ENCODE measurements at regions not wholly inside any gene's neighbourhood (a gene's known extent, or its start where the extent isn't known, plus 50 kb on each side); places are given as distances from the start of the nearest gene placed in this dataset.
"Not testable (repeated sequence)": the region's sequence is repeated elsewhere in the genome, so short reads cannot be mapped to it uniquely, and the experiment has no call there.

DNA sequence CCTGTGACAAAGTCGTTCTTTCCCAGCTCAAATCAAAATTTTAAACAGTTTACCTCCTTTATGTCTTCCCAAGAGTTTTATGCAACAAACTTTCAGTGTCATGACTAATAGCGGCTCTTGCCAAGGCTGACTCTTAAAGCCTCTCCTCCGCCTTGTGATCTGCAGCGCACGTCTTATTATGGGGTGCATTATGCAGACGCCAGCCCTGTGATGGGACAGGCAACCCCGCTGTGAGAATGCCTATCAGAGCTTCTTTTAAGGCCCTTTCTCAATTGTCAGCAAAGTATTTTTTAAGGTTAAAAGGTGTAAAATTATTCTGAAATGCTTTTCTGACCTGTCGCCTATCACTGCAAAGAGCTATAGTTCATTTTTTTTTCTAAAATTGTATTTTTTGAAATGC is 152.8 kb downstream of the SOX1 start:
- no peak for DNase-seq
- CTCF ChIA-PET, result no interaction called here

DNA sequence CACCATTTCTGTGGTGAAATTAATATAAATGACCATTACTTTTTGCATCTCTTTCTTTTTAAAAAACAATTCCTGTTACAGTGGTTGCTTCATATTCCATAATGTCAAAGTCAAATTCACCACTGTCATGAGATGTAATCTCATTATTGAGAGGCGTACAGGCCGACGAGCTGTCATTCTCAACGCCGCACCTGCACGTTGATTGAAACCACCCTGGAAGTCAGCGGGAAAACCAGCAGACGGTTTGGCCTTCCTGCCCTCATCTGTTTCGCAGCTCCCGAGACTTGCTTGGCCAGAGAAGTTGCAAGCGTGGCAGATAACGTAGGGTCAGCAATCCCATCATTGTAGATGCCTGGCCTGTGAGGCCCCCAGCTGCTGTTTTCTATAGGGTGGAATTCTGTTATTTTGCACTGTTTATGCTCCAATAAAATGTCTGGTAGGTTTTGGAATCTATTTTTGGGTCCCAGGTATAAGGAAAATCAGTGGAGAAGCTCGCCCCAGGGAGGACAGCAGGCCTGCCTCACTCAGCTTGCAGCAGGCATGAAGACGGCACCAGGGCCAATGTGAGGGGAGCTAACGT is 153.4 kb downstream of the SOX1 start:
- no TSS peak for BruUV-seq (replicated peaks)
- no peak for DNase-seq
- H3K9me3 Mint-ChIP-seq (ENCODE audit: low read depth, unreplicated experiment), result peaks cover 2% of the 10 kb centered on the region
- no peaks in the 10 kb centered on the region for H3K36me3 Mint-ChIP-seq (ENCODE audit: insufficient read depth, unreplicated experiment)
- no peak overlapping the region for H3K4me3 Mint-ChIP-seq (ENCODE audit: low read depth, unreplicated experiment)
- no peaks in the 10 kb centered on the region for H3K27me3 Mint-ChIP-seq (ENCODE audit: unreplicated experiment)
- H3K4me1 Mint-ChIP-seq (ENCODE audit: low read depth, unreplicated experiment), result no peaks in the 10 kb centered on the region
- intact Hi-C loops (cut with micrococcal nuclease; ENCODE audit: unreplicated experiment), result no loop called here
- TF ChIP-seq, protein P1, sequence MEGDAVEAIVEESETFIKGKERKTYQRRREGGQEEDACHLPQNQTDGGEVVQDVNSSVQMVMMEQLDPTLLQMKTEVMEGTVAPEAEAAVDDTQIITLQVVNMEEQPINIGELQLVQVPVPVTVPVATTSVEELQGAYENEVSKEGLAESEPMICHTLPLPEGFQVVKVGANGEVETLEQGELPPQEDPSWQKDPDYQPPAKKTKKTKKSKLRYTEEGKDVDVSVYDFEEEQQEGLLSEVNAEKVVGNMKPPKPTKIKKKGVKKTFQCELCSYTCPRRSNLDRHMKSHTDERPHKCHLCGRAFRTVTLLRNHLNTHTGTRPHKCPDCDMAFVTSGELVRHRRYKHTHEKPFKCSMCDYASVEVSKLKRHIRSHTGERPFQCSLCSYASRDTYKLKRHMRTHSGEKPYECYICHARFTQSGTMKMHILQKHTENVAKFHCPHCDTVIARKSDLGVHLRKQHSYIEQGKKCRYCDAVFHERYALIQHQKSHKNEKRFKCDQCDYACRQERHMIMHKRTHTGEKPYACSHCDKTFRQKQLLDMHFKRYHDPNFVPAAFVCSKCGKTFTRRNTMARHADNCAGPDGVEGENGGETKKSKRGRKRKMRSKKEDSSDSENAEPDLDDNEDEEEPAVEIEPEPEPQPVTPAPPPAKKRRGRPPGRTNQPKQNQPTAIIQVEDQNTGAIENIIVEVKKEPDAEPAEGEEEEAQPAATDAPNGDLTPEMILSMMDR (IDR thresholded peaks at IDR 0.05; ENCODE audit: unreplicated experiment), result no peak
- CTCF ChIA-PET, result no interaction called here
- H3K27ac Mint-ChIP-seq (ENCODE audit: unreplicated experiment), result no peak overlapping the region

More for the DNA sequence above, 152.8 kb downstream of the SOX1 start:
- no peak overlapping the region for H3K27ac Mint-ChIP-seq (ENCODE audit: unreplicated experiment)
- intact Hi-C loops (cut with micrococcal nuclease; ENCODE audit: unreplicated experiment), result no loop called here
- TF ChIP-seq, protein P1 (IDR thresholded peaks at IDR 0.05; ENCODE audit: unreplicated experiment), result no peak
- H3K27me3 Mint-ChIP-seq (ENCODE audit: unreplicated experiment), result no peaks in the 10 kb centered on the region
- H3K4me3 Mint-ChIP-seq (ENCODE audit: low read depth, unreplicated experiment), result no peak overlapping the region
- no peaks in the 10 kb centered on the region for H3K4me1 Mint-ChIP-seq (ENCODE audit: low read depth, unreplicated experiment)
- H3K36me3 Mint-ChIP-seq (ENCODE audit: insufficient read depth, unreplicated experiment), result no peaks in the 10 kb centered on the region
- peaks cover 2% of the 10 kb centered on the region for H3K9me3 Mint-ChIP-seq (ENCODE audit: low read depth, unreplicated experiment)
- no TSS peak for BruUV-seq (replicated peaks)

DNA sequence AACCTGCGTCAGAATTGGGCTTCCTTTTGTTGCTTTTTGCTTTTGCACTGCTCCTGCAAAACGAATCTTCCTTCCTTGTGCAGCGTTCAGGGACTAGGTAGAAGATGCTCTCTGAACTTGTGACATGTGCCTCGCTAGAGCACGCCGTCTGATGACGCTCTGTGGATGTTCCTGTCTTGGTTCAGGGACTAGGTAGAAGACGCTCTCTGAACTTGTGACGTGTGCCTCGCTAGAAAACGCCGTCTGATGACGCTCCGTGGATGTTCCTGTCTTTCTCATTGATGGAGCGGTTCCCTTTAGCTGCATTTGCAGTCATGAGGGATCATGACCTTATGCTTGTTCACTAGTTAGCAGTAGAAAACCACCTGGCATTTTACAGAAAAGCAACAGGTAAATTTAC is 154.0 kb downstream of the SOX1 start:
- Mint-ChIP-seq H3K4me1 (ENCODE audit: low read depth, unreplicated experiment) (no peaks in the 10 kb centered on the region), H3K27ac (ENCODE audit: unreplicated experiment) (no peak overlapping the region), H3K27me3 (ENCODE audit: unreplicated experiment) (no peaks in the 10 kb centered on the region), H3K36me3 (ENCODE audit: insufficient read depth, unreplicated experiment) (no peaks in the 10 kb centered on the region), H3K4me3 (ENCODE audit: low read depth, unreplicated experiment) (no peak overlapping the region), H3K9me3 (ENCODE audit: low read depth, unreplicated experiment) (peaks cover 2% of the 10 kb centered on the region)
- TF ChIP-seq, protein P1 (IDR thresholded peaks at IDR 0.05; ENCODE audit: unreplicated experiment), result no peak
- no peak for DNase-seq
- intact Hi-C loops (cut with micrococcal nuclease; ENCODE audit: unreplicated experiment), result no loop called here
- CTCF ChIA-PET, result no interaction called here
- no TSS peak for BruUV-seq (replicated peaks)

DNA sequence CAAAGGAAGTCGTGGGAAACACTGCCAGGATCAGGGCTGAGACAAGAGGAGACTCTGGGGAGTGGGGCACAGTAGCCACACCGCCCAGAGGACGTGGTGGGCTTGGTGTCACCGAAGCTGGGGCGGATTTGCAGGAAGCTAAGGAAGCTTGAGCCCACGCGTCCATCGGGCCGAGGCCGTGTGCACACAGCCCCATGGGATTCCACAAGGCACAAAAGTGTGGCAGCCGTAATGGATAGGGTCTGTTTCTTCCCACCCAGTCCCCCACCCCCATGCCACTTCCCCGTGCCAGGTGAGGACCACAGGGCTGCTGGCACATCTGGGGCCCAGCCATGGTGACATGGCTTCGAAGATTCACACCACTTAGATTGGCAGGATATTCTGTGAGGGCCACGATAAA is 153.2 kb upstream of the SPACA7 start:
- no peaks in the 10 kb centered on the region for H3K27me3 Mint-ChIP-seq (ENCODE audit: unreplicated experiment)
- no TSS peak for BruUV-seq (replicated peaks)
- no peak for DNase-seq
- H3K36me3 Mint-ChIP-seq (ENCODE audit: insufficient read depth, unreplicated experiment), result no peaks in the 10 kb centered on the region
- H3K4me1 Mint-ChIP-seq (ENCODE audit: low read depth, unreplicated experiment), result no peaks in the 10 kb centered on the region
- TF ChIP-seq, protein P1 (IDR thresholded peaks at IDR 0.05; ENCODE audit: unreplicated experiment), result no peak
- intact Hi-C loops (cut with micrococcal nuclease; ENCODE audit: unreplicated experiment), result no loop called here
- H3K27ac Mint-ChIP-seq (ENCODE audit: unreplicated experiment), result no peak overlapping the region
- H3K4me3 Mint-ChIP-seq (ENCODE audit: low read depth, unreplicated experiment), result no peak overlapping the region
- H3K9me3 Mint-ChIP-seq (ENCODE audit: low read depth, unreplicated experiment), result peaks cover 2% of the 10 kb centered on the region
- CTCF ChIA-PET, result no interaction called here

DNA sequence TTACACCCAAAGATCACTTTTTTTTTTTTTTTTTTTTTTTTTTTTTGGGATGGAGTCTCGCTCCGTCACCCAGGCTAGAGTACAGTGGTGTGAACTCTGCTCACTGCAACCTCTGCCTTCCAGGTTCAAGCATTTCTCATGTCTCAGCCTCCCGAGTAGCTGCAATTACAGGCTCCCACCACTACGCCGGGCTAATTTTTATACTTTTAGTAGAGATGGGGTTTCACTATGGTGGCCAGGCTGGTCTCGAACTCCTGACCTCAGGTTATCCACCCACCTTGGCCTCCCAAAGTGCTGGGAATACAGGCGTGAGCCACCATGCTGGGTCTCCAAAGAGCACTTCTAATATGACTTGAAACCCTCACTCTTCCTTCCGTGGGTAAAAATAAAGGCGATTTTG is 152.2 kb upstream of the SPACA7 start:
- BruUV-seq (replicated peaks); H3K4me1 Mint-ChIP-seq (ENCODE audit: low read depth, unreplicated experiment); H3K4me3 Mint-ChIP-seq (ENCODE audit: low read depth, unreplicated experiment); H3K27me3 Mint-ChIP-seq (ENCODE audit: unreplicated experiment); H3K27ac Mint-ChIP-seq (ENCODE audit: unreplicated experiment); intact Hi-C loops (cut with micrococcal nuclease; ENCODE audit: unreplicated experiment); CTCF ChIA-PET; H3K36me3 Mint-ChIP-seq (ENCODE audit: insufficient read depth, unreplicated experiment); DNase-seq; H3K9me3 Mint-ChIP-seq (ENCODE audit: low read depth, unreplicated experiment): not testable (repeated sequence)

Data from Calu3 (cell line).